ENCODE measurements at regions not wholly inside any gene's neighbourhood (a gene's known extent, or its start where the extent isn't known, plus 50 kb on each side); places are given as distances from the start of the nearest gene placed in this dataset.

DNA sequence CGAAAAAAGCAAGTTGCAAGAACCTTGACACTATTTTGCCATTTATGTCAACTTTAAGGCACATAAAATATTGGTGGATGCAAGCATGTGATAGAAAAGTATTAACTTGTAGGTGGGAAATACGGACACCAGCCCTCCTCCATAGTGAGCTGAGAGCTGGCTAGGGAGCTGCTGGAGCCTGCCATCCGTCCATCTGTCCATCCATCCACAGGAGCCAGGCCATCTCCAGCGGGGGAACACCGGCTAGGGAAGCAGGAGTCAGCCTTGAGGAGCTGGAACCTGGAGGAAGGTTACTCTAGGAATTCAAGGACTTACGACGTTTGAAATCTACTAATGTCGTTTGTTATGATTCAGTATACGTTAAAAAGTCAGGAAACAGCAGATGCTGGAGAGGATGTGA is 120.7 kb upstream of the C14orf180 start:
- no peaks in the 10 kb centered on the region for H3K9me3 Mint-ChIP-seq
- peaks cover 87% of the 10 kb centered on the region for H3K27me3 Mint-ChIP-seq (ENCODE audit: low read depth, poor library complexity)
- H3K27ac Mint-ChIP-seq, result no peak overlapping the region
- no peak for DNase-seq
- no peak for TF ChIP-seq CTCF (IDR thresholded peaks at IDR 0.05)
- H3K4me3 Mint-ChIP-seq, result no peak overlapping the region
- peaks cover 8% of the 10 kb centered on the region for H3K4me1 Mint-ChIP-seq
- no peaks in the 10 kb centered on the region for H3K36me3 Mint-ChIP-seq (ENCODE audit: low read depth)

DNA sequence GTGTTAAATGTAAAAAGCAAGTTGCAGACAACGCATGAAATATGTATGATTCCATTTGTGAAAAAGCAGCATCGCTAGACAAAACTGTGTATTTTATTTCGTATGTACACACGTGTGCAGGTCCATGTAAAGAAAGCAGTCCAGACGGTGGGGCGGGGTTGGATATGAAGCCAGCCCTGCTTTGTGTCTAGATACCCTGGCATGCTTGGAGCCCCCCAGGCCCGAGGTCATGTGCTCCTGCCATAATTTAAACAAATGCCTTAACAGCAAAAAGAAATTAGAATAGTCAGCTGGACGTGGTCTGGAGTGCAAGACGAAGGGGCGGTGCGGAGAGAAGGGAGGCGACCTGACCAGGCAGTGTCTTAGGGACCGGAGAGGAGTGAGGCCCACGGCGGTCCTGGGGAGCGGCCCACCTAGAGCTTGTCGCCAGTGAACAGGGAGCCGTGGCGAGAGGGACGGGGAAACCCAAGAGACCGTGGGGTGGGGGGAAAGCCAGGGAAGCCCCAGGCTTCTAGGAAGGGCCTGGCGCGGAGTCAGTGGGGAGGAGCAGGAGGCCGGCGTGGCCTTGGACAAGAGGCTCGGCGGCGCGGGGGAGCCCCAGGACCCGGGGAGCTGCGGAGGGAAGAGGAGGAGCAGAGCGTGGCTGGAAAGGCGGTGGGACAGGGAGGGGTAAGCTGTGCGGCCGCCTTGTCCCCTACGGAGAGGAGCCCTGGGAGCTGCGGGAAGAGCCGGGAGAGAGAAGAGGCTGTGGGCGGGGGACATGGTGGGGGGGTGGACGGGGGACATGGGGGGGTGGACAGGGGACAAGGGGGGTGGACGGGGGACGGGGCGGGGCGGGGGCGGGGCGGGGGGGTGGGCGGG is 118.5 kb upstream of the C14orf180 start:
- H3K27me3 Mint-ChIP-seq (ENCODE audit: low read depth, poor library complexity), result peaks cover 89% of the 10 kb centered on the region
- peak overlapping the region; percentile 70 for H3K4me3 Mint-ChIP-seq
- peaks cover 8% of the 10 kb centered on the region for H3K4me1 Mint-ChIP-seq
- H3K27ac Mint-ChIP-seq, result no peak overlapping the region
- peak; percentile 55 for DNase-seq
- no peak for TF ChIP-seq CTCF (IDR thresholded peaks at IDR 0.05)
- no peaks in the 10 kb centered on the region for H3K9me3 Mint-ChIP-seq
- no peaks in the 10 kb centered on the region for H3K36me3 Mint-ChIP-seq (ENCODE audit: low read depth)

- TF ChIP-seq CTCF (IDR thresholded peaks at IDR 0.05), result no peak
- peak; percentile 61 for DNase-seq
- H3K27ac Mint-ChIP-seq, result no peak overlapping the region
- no peaks in the 10 kb centered on the region for H3K36me3 Mint-ChIP-seq (ENCODE audit: low read depth)
- H3K4me3 Mint-ChIP-seq, result peak overlapping the region; percentile 66
- H3K27me3 Mint-ChIP-seq (ENCODE audit: low read depth, poor library complexity), result peaks cover 95% of the 10 kb centered on the region
- H3K4me1 Mint-ChIP-seq, result peaks cover 8% of the 10 kb centered on the region
- H3K9me3 Mint-ChIP-seq, result no peaks in the 10 kb centered on the region
Measured at GRCh38 chr14:104461676-104462449, 117.7 kb upstream of the C14orf180 start.

DNA sequence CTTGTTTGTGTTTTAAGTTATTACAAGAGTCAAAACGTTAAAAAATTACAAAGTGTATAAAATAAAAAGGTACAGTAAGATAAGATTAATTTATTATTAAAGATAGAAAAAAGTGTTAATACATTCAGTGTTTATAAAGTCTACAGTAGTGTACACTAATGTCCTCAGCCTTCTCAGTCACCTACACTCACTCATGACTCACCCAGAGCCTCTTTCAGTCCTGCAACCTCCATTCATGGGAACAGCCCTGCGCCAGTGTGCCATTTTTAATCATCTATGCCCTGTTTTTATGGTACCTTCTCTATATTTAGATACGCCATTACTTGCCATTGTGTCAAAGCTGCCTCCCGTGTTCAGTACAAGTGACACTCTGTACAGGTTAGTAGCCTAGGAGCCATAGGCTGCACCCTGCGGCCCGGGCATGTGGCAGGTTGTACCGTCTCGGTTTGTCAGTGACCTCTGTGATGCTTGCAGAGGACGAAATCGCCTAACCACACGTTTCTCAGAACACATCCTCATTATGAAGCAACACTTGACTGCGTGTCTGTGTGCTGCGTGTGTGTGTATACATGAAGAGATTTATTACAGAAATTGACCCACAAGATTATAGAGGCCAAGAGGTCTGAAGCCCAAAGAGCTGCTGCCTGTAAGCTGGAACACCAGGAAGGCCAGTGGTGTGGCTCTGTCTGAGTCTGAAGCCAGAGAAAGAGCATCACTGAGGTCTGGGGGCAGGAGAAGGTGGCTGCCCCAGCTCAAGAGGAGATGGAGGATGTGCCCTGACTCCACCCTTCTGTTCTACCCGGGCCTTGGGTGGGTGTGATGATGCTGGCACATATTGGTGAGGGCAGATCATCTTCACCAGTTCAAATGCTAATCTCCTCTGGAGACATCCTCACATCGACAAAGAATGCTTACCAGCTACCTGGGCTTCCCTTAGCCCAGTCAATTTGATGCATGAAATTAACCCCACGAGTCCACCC is 116.6 kb upstream of the C14orf180 start:
- Mint-ChIP-seq H3K9me3 (peaks cover 2% of the 10 kb centered on the region), H3K27me3 (ENCODE audit: low read depth, poor library complexity) (peaks cover 95% of the 10 kb centered on the region), H3K4me3 (peak overlapping the region; percentile 33)

More for the DNA sequence above, 116.6 kb upstream of the C14orf180 start:
- no peak for DNase-seq
- H3K36me3 Mint-ChIP-seq (ENCODE audit: low read depth), result no peaks in the 10 kb centered on the region
- no peak for TF ChIP-seq CTCF (IDR thresholded peaks at IDR 0.05)
- H3K4me1 Mint-ChIP-seq, result peaks cover 8% of the 10 kb centered on the region
- H3K27ac Mint-ChIP-seq, result no peak overlapping the region
